ENCODE measurements at regions not wholly inside any gene's neighbourhood (a gene's known extent, or its start where the extent isn't known, plus 50 kb on each side); places are given as distances from the start of the nearest gene placed in this dataset.

DNA sequence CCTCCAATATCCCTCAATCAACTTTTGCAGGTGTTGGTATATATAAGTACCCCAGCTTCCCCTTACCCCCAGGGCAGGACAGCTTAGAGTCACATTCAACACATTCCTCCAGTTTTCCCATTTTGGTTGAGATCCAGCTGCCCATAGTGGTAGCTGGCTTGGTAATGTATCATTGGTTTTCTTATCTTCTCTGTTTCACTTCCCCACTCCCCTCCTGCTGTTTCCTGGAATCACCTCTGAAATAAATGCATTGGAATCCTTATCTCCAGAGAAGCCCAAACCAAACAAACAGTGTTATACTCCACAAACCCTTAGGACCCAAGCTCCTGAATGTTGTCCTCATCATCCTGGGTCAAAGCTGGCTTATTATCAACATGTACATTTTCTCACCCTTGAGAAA, 184.8 kb downstream of the TMEM38B start:
- TF ChIP-seq, protein P1, sequence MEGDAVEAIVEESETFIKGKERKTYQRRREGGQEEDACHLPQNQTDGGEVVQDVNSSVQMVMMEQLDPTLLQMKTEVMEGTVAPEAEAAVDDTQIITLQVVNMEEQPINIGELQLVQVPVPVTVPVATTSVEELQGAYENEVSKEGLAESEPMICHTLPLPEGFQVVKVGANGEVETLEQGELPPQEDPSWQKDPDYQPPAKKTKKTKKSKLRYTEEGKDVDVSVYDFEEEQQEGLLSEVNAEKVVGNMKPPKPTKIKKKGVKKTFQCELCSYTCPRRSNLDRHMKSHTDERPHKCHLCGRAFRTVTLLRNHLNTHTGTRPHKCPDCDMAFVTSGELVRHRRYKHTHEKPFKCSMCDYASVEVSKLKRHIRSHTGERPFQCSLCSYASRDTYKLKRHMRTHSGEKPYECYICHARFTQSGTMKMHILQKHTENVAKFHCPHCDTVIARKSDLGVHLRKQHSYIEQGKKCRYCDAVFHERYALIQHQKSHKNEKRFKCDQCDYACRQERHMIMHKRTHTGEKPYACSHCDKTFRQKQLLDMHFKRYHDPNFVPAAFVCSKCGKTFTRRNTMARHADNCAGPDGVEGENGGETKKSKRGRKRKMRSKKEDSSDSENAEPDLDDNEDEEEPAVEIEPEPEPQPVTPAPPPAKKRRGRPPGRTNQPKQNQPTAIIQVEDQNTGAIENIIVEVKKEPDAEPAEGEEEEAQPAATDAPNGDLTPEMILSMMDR (optimal IDR thresholded peaks at IDR 0.05 in 1 of 3, IDR thresholded peaks at IDR 0.05 in 1 of 3, conservative IDR thresholded peaks at IDR 0.05 in 1 of 3; ENCODE audit: extremely low read depth in 1 of 3, insufficient read depth in 2 of 3, low read length in 3 of 3), result no peak
- no peak for TF ChIP-seq EZH2 (IDR thresholded peaks at IDR 0.05; ENCODE audit: low read length)
